Stimulated activated CD4-positive, alpha-beta T cell treated with anti-CD3 and anti-CD28 coated beads, Interleukin-15, amount 100 ng/mL, for 48 hours (primary cell): ENCODE measurements at regions not wholly inside any gene's neighbourhood (a gene's known extent, or its start where the extent isn't known, plus 50 kb on each side); places are given as distances from the start of the nearest gene placed in this dataset.
"Not testable (repeated sequence)": the region's sequence is repeated elsewhere in the genome, so short reads cannot be mapped to it uniquely, and the experiment has no call there.

Experiments
- DNase-seq, 2 donors: peaks; one replicate each; pipeline ENCODE4 v3.0.0-alpha.2; 2020; ENCODE audit warnings: low read depth in 2 of 2

DNA sequence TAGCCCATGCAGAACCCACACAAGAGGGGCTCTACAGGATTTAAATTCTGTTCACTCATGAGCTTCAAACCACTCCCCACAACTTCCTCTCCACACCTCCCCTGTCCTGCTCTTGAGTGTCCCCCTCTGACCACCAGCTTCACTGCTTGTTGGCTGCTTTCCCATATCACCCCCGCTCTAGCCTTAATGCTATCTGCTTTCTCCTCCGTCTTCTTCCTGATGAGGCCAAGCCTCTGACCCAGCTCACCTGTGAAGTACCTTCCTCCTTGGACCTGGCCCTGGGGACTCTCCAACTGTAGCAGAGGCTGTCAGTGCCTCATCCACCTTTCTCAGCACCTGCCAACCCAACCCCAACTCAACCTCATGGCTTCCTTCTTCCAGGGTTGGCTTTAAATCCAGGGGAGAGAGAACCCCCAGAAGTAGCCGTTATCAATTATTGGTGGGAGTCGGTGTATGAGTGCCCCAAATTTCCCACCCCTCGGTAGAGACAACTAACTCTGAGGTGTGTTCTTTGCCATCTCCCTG, 174.8 kb downstream of the MINAR1 start:
- DNase-seq, result no peak

DNA sequence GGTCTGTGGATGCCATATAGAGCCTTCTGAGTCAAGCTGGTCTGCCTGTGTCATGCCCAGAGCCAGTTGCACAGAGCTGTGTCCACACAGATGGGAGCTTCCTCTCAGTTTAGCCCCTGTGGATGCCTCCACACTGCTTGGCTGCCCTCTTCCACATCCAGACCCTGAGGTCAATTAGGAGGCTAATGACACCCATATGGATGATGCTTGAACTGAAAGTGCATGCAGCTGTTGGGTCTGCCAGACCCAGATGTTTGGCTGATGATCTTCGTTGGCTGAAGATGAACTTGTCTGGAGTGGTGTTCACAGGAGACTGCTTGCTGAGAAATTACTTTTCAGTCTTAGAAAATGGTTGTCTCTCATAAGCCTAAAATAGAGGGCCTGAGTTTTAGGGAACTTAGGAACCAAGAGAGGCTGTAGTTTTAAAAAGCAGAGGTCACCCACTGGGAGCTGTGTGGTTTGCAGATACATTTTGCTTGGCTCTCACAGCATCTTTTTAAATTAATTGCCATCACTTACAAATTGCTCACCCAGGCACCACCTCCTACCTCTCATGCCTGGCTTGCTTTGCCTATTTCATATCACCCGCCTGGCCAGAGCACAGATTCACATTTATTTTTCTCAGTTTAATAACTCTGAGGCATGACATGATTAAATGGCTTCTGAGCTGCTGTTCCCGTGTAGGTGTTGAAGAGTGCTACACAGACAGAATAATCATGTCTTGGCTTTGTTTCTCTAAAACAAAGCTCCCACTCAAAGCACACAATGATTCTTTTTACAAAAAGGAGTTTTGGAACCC, 176.1 kb downstream of the MINAR1 start:
- no peak for DNase-seq

DNA sequence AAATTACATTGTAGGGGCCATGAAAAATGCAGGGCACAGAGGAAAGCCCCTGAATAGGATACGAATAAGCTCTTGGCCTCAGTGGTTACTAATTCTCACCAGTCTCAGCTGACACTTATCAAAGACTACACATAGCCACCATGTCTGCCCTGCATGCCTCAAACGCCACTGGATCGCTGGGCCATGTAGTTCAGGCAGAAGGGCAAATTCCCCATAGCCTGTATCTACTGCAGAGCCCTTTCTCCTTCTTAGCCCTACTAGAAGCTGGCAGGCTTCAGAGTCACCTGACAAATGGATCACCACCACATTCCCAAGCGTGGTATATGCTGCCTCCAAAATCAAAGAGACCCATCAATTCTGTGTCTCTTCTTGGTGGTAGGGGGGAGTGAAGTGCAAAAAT, 177.4 kb downstream of the MINAR1 start:
- no peak for DNase-seq

DNA sequence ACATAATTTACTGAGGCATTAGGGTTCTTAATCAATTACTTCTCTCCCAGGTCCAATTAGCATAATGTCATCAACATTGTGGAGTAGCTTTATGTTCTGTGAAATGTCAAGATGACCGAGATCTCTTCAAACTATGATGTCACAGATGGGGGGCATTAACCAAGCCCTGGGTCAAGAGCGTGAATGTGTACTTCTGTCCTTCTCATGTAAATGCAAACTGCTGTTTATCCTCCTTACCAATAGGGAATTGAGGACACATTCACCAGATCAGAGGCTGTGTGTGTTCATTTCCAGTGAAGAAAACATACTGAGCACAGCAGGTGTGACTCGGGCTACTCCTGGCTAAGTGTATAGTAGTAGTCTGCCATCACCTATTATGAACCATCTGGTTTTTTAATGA, 177.9 kb downstream of the MINAR1 start:
- no peak for DNase-seq

DNA sequence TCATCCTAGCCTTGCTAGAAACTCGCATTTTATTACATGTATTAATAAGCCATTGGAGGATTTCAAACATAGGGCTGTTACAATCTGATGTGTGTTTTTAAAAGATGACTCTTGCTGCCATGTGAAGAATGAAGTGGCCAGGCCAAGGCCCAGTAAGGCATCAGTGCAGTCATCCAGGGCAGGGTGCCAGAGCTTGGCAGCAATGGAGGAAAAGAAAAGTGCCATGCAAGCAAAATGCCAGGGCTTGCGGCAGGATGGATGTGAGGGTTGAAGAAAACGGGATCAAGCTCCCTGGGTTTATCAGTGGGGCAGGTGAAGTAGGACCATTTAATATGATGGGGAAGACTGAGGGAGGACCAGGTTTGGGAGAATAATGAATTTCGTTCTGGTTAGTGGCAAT, 183.6 kb downstream of the MINAR1 start:
- DNase-seq, result no peak

DNA sequence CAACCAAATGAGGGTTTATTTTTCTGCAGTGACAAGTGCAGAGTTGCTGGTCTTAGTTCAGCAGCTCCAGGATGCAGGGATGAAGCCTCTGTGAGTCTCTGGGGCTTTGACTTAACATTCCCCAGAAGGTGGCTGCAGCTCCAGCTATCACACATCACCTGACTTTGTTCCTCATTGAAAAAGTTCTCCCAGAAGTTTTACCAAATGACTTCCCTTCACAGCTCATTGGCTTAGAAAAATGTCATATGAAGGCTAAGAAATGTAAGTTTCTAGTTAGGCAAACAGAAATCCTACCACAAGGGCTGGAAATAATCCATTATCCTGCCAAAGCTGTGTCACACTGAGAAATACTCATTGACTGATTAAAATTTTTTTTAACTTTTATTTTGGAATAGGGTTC, 184.9 kb downstream of the MINAR1 start:
- DNase-seq, result no peak

DNA sequence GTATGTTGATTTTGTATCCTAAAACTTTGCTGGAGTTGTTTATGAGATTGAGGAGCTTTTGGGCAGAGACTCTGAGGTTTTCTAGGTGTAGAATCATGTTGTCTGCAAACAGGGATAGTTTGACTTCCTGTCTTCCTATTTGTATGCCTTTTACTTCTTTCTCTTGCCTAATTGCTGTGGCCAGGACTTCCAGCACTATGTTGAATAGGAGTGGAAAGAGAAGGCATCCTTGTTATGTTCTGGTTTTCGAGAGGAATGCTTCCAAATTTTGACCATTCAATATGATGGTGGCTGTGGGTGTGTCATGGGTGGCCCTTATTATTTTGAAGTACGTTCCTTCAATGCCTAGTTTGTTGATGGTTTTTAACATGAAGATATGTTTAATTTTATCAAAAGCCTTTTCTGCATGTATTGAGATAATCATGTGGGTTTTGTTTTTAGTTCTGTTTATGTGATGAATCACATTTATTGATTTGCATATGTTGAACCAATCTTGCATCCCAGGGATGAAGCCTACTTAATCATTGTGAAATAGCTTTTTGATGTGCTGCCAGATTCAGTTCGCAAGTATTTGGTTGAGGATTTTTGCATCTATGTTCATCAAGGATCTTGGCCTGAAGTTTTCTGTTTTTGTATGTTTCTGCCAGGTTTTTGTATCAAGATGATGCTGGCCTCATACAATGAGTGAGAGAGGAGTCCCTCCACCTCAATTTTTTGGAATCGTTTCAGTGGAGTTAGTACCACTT, 188.1 kb downstream of the MINAR1 start:
- DNase-seq, result no peak

DNA sequence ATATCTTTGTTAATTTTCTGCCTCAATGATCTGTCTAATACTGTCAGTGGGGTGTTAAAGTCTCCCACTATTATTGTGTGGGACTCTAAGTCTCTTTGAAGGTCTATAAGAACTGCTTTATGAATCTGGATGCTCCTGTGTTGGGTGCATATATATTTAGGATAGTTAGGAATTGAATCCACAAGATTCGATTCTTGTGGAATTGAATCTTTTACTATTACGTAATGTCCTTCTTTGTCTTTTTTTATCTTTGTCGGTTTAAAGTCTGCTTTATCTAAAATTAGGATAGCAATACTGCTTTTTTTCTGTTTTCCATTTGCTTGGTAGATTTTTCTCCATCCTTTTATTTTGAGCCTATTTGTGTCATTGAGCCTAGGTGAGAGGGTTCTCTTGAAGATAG, 189.7 kb downstream of the MINAR1 start:
- not testable (repeated sequence) for DNase-seq

DNA sequence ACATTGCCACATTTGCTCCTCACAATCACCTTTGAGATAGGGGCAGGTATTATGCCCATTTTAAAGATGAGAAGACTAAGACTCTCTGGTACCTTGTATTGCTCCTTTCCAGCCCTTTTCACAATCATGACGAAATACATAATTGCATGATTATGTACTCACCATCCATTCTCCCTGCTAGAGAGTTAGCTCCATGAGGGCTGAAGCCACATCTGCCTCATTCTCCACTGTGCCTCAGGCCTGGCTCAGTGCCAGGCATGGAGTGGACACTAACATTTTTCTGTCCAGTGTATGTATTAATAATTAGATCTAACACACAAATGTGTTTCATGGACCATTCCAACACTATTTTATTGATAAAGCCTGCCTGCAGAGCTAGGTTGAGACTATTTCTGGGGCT, 191.4 kb downstream of the MINAR1 start:
- no peak for DNase-seq

DNA sequence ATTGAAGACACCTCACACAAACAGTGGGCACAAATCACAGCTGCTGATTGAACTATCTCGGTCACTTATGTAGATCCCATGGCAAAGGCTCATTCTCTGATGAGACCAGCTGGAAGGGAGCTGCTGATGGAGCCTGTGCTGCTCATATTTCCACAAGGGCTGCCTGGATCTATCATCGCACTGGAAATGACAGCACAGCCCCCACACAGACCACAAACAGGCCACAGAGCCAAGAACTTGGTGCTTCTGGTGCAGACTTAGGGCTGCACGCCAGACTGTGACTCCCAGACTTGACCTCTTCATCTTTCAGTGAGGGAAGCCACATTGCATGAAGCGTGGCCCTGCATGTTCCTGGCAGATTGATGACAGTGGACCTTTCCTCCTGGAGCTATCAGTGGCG, 197.6 kb downstream of the MINAR1 start:
- no peak for DNase-seq

DNA sequence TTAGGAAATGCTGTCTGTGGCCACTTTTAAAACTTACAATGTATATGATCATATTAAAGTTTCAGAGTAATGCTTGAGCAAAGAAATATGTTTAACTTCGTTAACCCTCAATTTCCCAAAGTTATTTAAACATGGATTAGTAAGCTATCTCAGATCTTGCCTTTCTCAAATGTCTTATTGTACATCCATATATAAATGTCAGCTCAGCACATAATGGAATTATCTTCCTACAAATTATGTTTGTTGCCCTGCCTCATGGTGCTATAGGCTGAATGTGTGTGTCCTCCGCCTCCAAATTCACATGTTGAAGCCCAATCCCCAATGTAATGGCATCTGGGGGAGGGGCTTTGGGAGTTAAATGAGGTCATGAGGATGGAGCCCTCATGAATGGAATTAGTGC, 200.3 kb downstream of the MINAR1 start:
- no peak for DNase-seq

DNA sequence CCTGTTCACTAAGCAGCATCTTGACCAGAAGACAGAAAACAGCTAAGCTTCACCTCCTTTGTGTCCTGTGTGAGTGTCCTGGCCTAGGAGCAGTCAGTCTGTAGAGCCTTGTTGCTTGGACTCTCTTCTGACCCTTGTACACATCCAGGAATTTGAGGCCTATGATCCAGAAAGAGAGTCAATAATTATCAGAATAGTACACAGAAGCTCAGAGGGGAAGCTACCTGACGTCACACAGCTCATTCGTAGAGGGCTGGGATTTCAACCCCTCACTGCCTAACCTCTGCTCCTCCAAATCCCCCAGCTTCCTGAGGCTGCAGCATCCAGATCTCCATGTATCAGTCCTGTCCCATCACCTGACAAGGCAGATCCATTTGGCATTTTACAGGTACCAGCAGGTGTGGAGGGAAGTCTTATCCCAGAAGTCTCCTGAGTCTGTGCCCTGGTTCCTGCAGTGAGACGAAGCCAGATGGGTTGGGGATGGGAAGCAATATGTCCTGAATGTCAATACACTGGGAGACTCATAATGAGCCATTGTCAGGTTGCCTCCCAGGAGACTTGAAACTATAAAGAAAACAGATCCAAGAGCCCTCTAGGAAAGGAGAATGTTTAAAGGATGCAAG, 203.1 kb downstream of the MINAR1 start:
- no peak for DNase-seq

DNA sequence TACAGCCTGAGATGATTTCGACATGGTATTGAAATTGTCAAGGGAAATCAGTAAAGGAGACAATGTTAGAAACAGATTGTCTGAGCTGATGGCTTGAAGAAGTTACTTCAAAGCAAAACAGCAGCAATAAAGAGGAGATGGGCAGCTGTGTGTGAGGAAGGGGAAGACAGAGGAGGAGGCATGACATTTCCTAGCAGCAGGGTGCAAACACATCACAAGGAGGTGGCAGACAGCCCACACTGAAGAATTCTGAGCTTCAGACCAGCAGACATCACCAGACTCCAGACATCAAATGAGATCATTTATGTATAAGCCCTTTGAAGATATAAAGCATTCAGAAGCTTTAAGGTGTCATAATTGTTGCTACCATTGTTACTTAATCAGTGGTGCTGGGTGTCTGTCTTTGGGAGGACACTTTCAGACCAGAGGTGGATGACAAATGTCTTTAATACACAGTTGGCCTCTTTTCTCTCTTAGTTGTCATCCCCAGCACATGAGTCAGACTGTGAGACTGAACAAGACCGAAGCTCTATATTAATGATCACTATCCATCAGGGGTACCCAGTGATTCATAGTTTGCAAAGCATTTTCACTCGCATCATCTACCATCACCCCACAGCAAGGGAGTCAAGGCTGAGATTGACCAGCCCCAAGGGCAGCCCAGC, 203.9 kb downstream of the MINAR1 start:
- DNase-seq, result no peak

DNA sequence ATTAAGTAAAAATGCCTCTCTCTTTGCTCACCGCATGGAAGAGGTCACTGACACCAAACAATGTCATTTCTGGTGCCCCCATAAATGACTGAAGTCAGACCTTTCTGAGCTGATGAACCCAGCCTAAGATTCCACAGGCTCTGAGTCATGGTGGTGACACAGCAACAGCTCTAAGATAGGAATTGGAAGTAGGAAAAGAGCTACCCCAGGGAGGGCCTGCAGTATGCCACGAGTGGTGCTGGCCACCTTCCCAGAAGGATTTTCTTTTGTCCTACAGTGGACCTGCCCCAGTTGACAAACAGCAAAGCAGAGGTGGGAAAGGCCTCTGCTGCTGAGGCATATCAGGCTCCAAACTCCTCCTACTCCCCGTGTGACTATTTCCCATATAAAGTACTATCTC, 208.1 kb downstream of the MINAR1 start:
- DNase-seq, result no peak

DNA sequence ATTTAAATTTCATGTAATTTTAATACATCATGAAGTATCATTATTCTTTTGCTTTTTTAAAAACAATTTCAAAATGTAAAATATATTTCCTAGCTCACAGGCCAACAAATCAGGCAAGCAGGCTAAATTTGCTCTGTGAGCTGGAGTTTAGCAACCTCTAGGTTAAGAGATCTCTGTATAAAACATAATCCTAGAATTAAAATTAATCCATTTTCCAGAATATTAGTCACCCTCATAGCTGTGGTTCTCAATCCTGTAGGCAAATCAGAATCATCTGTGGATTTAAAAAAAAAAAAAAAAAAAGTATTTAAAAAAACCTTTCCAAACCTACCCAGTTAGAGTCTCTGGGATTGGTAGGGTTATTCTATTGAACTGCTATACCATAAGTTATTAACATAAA, 209.7 kb downstream of the MINAR1 start:
- no peak for DNase-seq

DNA sequence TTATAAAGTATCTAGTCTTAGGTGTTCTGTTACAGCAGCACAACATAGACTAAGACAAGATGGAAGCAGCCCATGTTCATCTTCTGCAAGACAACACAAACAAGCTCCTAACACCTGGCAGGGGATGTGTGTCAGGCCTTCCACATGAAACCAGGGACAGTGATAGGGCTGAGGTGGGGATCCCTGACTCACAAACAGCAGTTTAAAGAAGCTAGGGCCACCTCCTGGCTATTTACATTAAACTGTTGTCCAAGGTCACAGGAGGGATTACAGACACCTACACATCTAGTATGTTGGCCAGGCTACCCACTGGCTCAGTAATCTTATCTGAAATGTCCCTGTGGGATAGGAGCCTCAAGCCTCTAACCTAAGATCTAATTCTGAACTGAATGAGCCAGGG, 211.3 kb downstream of the MINAR1 start:
- no peak for DNase-seq

DNA sequence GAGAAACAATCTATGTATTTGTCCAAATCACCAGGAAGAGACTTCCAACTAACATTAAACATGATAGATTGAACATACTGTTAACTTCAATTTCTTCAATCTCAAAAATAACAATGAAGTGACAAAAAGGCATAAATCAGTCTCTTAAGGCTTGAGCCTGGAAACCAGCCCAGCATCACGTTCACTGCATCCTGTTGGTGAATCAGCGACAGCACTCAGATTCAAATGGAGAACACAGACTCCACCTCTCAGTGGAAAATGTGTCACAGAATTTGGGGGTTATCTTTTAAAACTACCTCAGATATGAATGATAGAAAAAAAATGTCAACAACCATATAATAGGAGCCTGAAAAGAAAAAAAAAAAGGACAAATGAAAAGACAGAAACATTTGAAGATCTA, 212.0 kb downstream of the MINAR1 start:
- peak; percentile 13 to 22 for DNase-seq

DNA sequence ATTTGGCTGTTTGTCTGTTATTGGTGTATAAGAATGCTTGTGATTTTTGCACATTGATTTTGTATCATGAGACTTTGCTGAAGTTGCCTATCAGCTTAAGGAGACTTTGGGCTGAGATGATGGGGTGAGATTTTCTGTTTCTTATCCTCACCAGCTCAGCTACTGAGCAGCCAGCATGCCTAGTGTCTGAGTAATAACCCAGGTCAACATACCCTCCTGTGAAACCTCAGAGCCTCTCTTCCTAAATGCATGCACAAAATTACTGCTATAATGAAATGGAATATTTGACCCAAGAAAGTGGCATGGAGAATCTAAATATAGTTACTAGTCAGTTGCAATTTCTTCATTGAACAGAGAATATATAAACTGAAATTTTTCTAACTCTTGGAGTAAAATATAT, 220.8 kb downstream of the MINAR1 start:
- not testable (repeated sequence) for DNase-seq

DNA sequence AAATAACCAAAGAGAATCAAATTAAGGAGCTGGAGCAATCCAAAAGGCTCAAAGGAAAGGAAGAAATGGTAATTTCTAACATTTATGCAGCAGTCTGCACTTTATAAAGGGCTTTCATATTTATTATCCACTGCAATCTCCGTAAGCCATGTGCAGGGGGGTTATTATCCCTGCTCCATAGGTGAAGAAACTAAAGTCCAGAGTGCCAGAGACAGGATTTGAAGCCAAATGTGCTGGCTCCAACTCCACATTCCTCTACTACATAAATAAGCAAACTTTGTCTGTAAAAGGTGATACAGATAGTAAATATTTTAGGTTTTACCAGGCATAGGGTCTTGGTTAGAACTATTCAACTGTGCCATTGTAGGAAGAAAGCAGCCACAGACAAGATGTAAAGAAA, 221.4 kb downstream of the MINAR1 start:
- no peak for DNase-seq

DNA sequence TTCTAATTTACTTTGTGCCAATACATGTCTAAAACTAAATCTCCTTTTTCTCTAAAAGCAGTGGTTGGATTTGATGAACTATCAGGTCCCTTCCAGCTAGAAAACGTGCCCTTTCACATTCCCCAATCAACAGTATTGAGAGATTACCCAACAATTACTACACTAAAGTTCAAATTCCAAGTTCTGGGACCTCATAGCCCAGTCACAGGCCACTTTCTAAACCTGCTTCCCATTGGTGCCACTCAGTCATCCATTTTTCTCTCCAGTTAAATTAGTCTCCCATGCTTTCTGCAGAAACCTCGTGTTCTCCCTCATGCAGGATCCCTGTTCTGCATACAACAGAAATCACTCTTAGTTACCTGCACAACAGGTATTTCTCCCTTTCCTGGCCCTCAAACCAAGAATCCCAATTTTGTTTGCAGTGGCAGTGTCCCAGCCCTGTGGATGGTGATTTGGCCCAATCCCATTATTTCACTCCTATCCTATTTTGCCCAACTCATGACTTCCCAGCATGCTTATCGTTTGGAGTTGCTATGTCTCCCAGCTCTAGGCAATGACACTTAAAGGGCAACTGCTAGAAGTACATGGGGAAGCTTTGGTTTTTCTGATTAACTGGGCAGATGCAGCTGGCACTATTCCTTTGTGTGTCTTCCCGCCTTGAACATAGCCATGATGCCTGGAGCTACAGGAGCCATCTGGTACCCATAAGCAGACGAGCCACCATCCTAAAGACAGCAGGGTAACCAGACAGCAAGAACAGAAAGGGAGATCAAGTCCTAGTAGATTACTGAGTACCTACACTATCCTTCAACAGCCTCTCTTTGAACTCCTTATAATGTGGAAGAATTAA, 224.2 kb downstream of the MINAR1 start:
- DNase-seq, result no peak

DNA sequence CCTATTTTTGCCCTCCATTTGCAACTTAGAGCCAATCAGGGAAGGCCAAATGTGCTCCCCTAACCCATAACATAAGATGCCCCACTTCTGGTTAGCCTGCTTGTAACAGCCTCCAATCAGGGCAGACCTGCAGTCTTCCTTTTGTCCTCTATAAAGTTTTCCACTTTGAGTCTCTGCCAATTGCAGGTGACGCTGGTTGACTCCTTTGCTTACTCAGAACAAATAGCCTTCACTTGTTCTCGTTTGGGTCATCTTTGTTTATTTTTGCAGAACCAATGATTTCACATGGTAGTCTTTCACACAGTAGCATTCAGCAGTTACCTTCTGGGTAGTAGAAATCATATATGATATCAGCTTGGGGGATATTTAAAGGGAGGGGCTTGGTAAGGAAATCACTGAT, 225.6 kb downstream of the MINAR1 start:
- DNase-seq, result no peak
